ENCODE measurements at regions not wholly inside any gene's neighbourhood (a gene's known extent, or its start where the extent isn't known, plus 50 kb on each side); places are given as distances from the start of the nearest gene placed in this dataset.

- TF ChIP-seq POLR2AphosphoS5 (IDR thresholded peaks at IDR 0.05) (no peak), POLR2A (IDR thresholded peaks at IDR 0.05) (no peak)
- TF ChIP-seq, protein P1, sequence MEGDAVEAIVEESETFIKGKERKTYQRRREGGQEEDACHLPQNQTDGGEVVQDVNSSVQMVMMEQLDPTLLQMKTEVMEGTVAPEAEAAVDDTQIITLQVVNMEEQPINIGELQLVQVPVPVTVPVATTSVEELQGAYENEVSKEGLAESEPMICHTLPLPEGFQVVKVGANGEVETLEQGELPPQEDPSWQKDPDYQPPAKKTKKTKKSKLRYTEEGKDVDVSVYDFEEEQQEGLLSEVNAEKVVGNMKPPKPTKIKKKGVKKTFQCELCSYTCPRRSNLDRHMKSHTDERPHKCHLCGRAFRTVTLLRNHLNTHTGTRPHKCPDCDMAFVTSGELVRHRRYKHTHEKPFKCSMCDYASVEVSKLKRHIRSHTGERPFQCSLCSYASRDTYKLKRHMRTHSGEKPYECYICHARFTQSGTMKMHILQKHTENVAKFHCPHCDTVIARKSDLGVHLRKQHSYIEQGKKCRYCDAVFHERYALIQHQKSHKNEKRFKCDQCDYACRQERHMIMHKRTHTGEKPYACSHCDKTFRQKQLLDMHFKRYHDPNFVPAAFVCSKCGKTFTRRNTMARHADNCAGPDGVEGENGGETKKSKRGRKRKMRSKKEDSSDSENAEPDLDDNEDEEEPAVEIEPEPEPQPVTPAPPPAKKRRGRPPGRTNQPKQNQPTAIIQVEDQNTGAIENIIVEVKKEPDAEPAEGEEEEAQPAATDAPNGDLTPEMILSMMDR (IDR thresholded peaks at IDR 0.05) = no peak
These were observed 613.3 kb upstream of the PLXNA2 start for GRCh38 chr1:208857465-208857864.
